NCI-H748 treated with DMSO at 0.1 percent for 48 hours (cell line): ENCODE measurements at regions not wholly inside any gene's neighbourhood (a gene's known extent, or its start where the extent isn't known, plus 50 kb on each side); places are given as distances from the start of the nearest gene placed in this dataset.

Experiments
- DNase-seq: peaks from one replicate; lab custom pipeline; 2025; lab: John Stamatoyannopoulos, UW

GRCh38 chr6:140980265-140980887 lies 1152.3 kb upstream of the GJE1 start:
- no peak for DNase-seq

GRCh38 chr6:140979642-140980091 lies 1153.1 kb upstream of the GJE1 start:
- no peak for DNase-seq

- DNase-seq = no peak
Observed at GRCh38 chr6:140977403-140977802, 1155.3 kb upstream of the GJE1 start.

GRCh38 chr6:140976806-140977205 lies 1155.9 kb upstream of the GJE1 start:
- DNase-seq = no peak

GRCh38 chr6:140970485-140970884 lies 1162.2 kb upstream of the GJE1 start:
- no peak for DNase-seq

- DNase-seq = no peak
Observed at GRCh38 chr6:140968062-140968461, 1164.7 kb upstream of the GJE1 start.

- DNase-seq = no peak
Observed at GRCh38 chr6:140966676-140967075, 1166.0 kb upstream of the GJE1 start.

- no peak for DNase-seq
Observed at GRCh38 chr6:140960566-140960965, 1172.2 kb upstream of the GJE1 start.

- peak; percentile 98 for DNase-seq
Observed at GRCh38 chr6:140957386-140957785, 1175.3 kb upstream of the GJE1 start.

GRCh38 chr6:140956571-140957369 lies 1176.0 kb upstream of the GJE1 start:
- DNase-seq = peak; percentile 98

GRCh38 chr6:140940251-140940925 lies 1192.3 kb upstream of the GJE1 start:
- DNase-seq = no peak

- DNase-seq = no peak
Observed at GRCh38 chr6:140932909-140933308, 1199.8 kb upstream of the GJE1 start.

- DNase-seq = no peak
Observed at GRCh38 chr6:140931581-140931980, 1201.1 kb upstream of the GJE1 start.

- no peak for DNase-seq
Observed at GRCh38 chr6:140929121-140929520, 1203.6 kb upstream of the GJE1 start.

- DNase-seq = no peak
Observed at GRCh38 chr6:140923048-140923447, 1209.7 kb upstream of the GJE1 start.

GRCh38 chr6:140921366-140922226 lies 1211.1 kb upstream of the GJE1 start:
- DNase-seq = peak; percentile 64

GRCh38 chr6:140917911-140918310 lies 1214.8 kb upstream of the GJE1 start:
- no peak for DNase-seq

- DNase-seq = peak; percentile 94
Observed at GRCh38 chr6:140915551-140915950, 1217.2 kb upstream of the GJE1 start.

GRCh38 chr6:140915103-140915502 lies 1217.6 kb upstream of the GJE1 start:
- peak; percentile 97 for DNase-seq

GRCh38 chr6:140912686-140913085 lies 1220.0 kb upstream of the GJE1 start:
- DNase-seq = peak; percentile 12

GRCh38 chr6:140909625-140910024 lies 1223.1 kb upstream of the GJE1 start:
- DNase-seq = no peak

- DNase-seq = no peak
Observed at GRCh38 chr6:140909156-140909555, 1223.6 kb upstream of the GJE1 start.
